H9 (cell line): ENCODE measurements at regions not wholly inside any gene's neighbourhood (a gene's known extent, or its start where the extent isn't known, plus 50 kb on each side); places are given as distances from the start of the nearest gene placed in this dataset.

Experiments
- DNase-seq: peaks from one replicate; pipeline ENCODE4 v3.0.0-alpha.2; 2017
- H2AFZ ChIP-seq: one replicate; pipeline ENCODE4 v1.6.1; 2013; ENCODE audit warnings: mild to moderate bottlenecking, low read length, control low read depth, moderate library complexity
- H2AK5ac ChIP-seq: 2 replicates; pipeline ENCODE4 v1.6.1; 2013; ENCODE audit warnings: low read length, control low read depth, mixed read lengths; ENCODE audit not compliant: insufficient read length
- H2BK120ac ChIP-seq: one replicate; pipeline ENCODE4 v1.6.1; 2013; ENCODE audit warnings: low read depth, mild to moderate bottlenecking, low read length, control low read depth, inconsistent platforms; ENCODE audit not compliant: poor library complexity, severe bottlenecking
- H2BK12ac ChIP-seq: 2 replicates; pipeline ENCODE4 v1.6.1; 2013; ENCODE audit warnings: low read length, control low read depth, mixed read lengths, low read depth; ENCODE audit not compliant: insufficient read length
- H2BK15ac ChIP-seq: 2 replicates; pipeline ENCODE4 v1.6.1; 2013; ENCODE audit warnings: low read depth, low read length, control low read depth
- H2BK20ac ChIP-seq: one replicate; pipeline ENCODE4 v1.6.1; 2013; ENCODE audit warnings: low read depth, mild to moderate bottlenecking, low read length, control low read depth, inconsistent platforms; ENCODE audit not compliant: poor library complexity, severe bottlenecking
- H2BK5ac ChIP-seq: 2 replicates; pipeline ENCODE4 v1.6.1; 2013; ENCODE audit warnings: low read length, control low read depth, mixed read lengths; ENCODE audit not compliant: insufficient read length
- H3K14ac ChIP-seq: 2 replicates; pipeline ENCODE4 v1.6.1; 2013; ENCODE audit warnings: low read length, control low read depth; ENCODE audit not compliant: insufficient read depth
- H3K18ac ChIP-seq: 2 replicates; pipeline ENCODE4 v1.6.1; 2013; ENCODE audit warnings: low read depth, mild to moderate bottlenecking, mixed read lengths, low read length, control low read depth; ENCODE audit not compliant: insufficient read length
- H3K23ac ChIP-seq: 2 replicates; pipeline ENCODE4 v1.6.1; 2013; ENCODE audit warnings: low read length, control low read depth, mixed read lengths, low read depth; ENCODE audit not compliant: insufficient read length
- H3K23me2 ChIP-seq: 2 replicates; pipeline ENCODE4 v1.6.1; 2013; ENCODE audit warnings: low read depth, mild to moderate bottlenecking, mixed read lengths, low read length, control low read depth; ENCODE audit not compliant: insufficient read length, poor library complexity, severe bottlenecking
- H3K27ac ChIP-seq: 2 replicates; pipeline ENCODE4 v1.5.1; 2013; ENCODE audit warnings: low read length, control low read depth, mixed read lengths, low read depth; ENCODE audit not compliant: insufficient read length
- H3K27me3 ChIP-seq: 2 replicates; pipeline ENCODE4 v1.6.1; 2013; ENCODE audit warnings: low read length, control low read depth, inconsistent platforms; ENCODE audit not compliant: insufficient read depth
- H3K4ac ChIP-seq: 2 replicates; pipeline ENCODE4 v1.6.1; 2013; ENCODE audit warnings: low read depth, mild to moderate bottlenecking, control low read depth, inconsistent platforms, low read length, moderate library complexity
- H3K4me1 ChIP-seq: 2 replicates; pipeline ENCODE4 v1.6.1; 2013; ENCODE audit warnings: low read length, control low read depth, inconsistent platforms; ENCODE audit not compliant: insufficient read depth
- H3K4me2 ChIP-seq: 2 replicates; pipeline ENCODE4 v1.6.1; 2013; ENCODE audit warnings: low read length, control low read depth, mixed read lengths; ENCODE audit not compliant: insufficient read length, insufficient read depth
- H3K56ac ChIP-seq: 2 replicates; pipeline ENCODE4 v1.6.1; 2013; ENCODE audit warnings: low read depth, mild to moderate bottlenecking, mixed read lengths, low read length, control low read depth; ENCODE audit not compliant: insufficient read length
- H3K79me1 ChIP-seq: 2 replicates; pipeline ENCODE4 v1.6.1; 2013; ENCODE audit warnings: low read depth, mild to moderate bottlenecking, moderate library complexity, low read length, control low read depth, inconsistent platforms; ENCODE audit not compliant: insufficient read depth, poor library complexity, severe bottlenecking
- H3K79me2 ChIP-seq: 2 replicates; pipeline ENCODE4 v1.6.1; 2013; ENCODE audit warnings: low read length, control low read depth, inconsistent platforms; ENCODE audit not compliant: insufficient read depth
- H3K9ac ChIP-seq: 2 replicates; pipeline ENCODE4 v1.6.1; 2013; ENCODE audit warnings: low read length, control low read depth, mixed read lengths; ENCODE audit not compliant: insufficient read length; ENCODE audit errors: extremely low read depth
- H3K9me3 ChIP-seq: one replicate; pipeline ENCODE4 v1.6.1; 2013; ENCODE audit warnings: low read depth, low read length, inconsistent platforms; ENCODE audit not compliant: control insufficient read depth
- H3T11ph ChIP-seq: one replicate; pipeline ENCODE4 v1.6.1; 2013; ENCODE audit warnings: mild to moderate bottlenecking, low read length, control low read depth, inconsistent platforms
- H4K20me1 ChIP-seq: one replicate; pipeline ENCODE4 v1.6.1; 2013; ENCODE audit not compliant: control insufficient read depth, insufficient read length, insufficient read depth
- H4K5ac ChIP-seq: 2 replicates; pipeline ENCODE4 v1.6.1; 2013; ENCODE audit warnings: low read depth, mild to moderate bottlenecking, mixed read lengths, low read length, control low read depth; ENCODE audit not compliant: insufficient read length
- H4K8ac ChIP-seq: replicated peaks from 2 replicates; pipeline ENCODE4 v1.6.1; 2013; ENCODE audit warnings: low read length, control low read depth, mixed read lengths, low read depth; ENCODE audit not compliant: insufficient read length
- H4K91ac ChIP-seq: 2 replicates; pipeline ENCODE4 v1.6.1; 2013; ENCODE audit warnings: low read depth, mild to moderate bottlenecking, moderate library complexity, mixed read lengths, low read length, control low read depth; ENCODE audit not compliant: insufficient read length
- H3K27ac Mint-ChIP-seq, 3 experiments: 2 replicates in 2 of 3; 3 replicates in 1 of 3; pipeline ENCODE4 v1.8.0; 2020 to 2021; ENCODE audit warnings: mixed read lengths in 3 of 3, mild to moderate bottlenecking in 1 of 3, moderate library complexity in 1 of 3
- H3K27me3 Mint-ChIP-seq: 2 replicates; pipeline ENCODE4 v1.8.0; 2021; ENCODE audit warnings: low read depth, mild to moderate bottlenecking, moderate library complexity, mixed read lengths
- H3K36me3 Mint-ChIP-seq, 3 experiments: 2 replicates in 2 of 3; 3 replicates in 1 of 3; pipeline ENCODE4 v1.8.0; 2020 to 2021; ENCODE audit warnings: low read depth in 3 of 3, mixed read lengths in 3 of 3; ENCODE audit not compliant: insufficient read depth in 1 of 3
- H3K4me1 Mint-ChIP-seq, 2 experiments: 2 replicates each; pipeline ENCODE4 v1.8.0; 2020; ENCODE audit warnings: mixed read lengths in 2 of 2
- H3K4me3 Mint-ChIP-seq, 2 experiments: 2 replicates in 1 of 2; 3 replicates in 1 of 2; pipeline ENCODE4 v1.8.0; 2020 to 2021; ENCODE audit warnings: mild to moderate bottlenecking in 2 of 2, mixed read lengths in 2 of 2, moderate library complexity in 1 of 2
- H3K9me3 Mint-ChIP-seq, 2 experiments: 2 replicates in 1 of 2; 3 replicates in 1 of 2; pipeline ENCODE4 v1.8.0; 2020; ENCODE audit warnings: mild to moderate bottlenecking in 2 of 2, mixed read lengths in 2 of 2, moderate library complexity in 1 of 2
- WGBS: extraction: QIAGEN DNeasy Blood & Tissue Kit; methylation state at CpG from one replicate; pipeline ENCODE4 v1.1.7; 2013; ENCODE audit warnings: missing lambda C conversion rate, low lambda C conversion rate, mixed read lengths; ENCODE audit not compliant: insufficient read length; ENCODE audit errors: extremely low coverage; 5-methylcytosine and 5-hydroxymethylcytosine counted together
- TF ChIP-seq, protein P1 (sequence below): fragments of 200-600 bp; sonication (generic); conservative IDR thresholded peaks from 3 replicates; pipeline ENCODE4 v1.8.0; 2021; ENCODE audit warnings: antibody characterized with exemption, mild to moderate bottlenecking

DNA sequence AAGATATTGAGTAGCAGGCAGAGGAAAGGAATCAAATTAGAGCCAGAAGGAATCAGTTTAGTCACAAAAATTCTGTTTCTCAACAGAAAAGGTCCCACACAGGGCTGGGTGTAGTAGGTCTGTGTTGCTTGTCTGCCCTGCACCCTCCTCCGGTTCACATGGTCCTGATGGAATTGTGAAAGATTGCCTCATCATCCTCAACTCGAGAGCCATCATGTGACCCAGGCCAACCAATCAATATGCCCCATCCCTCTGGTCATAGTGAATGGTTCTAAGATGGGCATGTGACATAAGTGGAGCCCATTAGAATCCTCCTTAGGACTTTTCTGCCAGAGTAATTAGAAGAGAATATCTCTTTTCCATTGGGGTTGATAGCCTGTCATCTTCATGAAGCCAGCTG, 56.7 kb upstream of the RAD23B start:
- Histone ChIP-seq H3K56ac (no peak overlapping the region), H3K4me1 (peaks cover 9% of the 10 kb centered on the region), H4K5ac (no peak overlapping the region), H2BK5ac (no peak overlapping the region), H3K23ac (no peak overlapping the region), H3K4me2 (no peak overlapping the region), H3K14ac (no peak overlapping the region), H4K91ac (no peak overlapping the region), H4K8ac (no peak overlapping the region), H2BK15ac (no peak overlapping the region), H3K79me2 (no peaks in the 10 kb centered on the region), H3K9me3 (no peaks in the 10 kb centered on the region), H2AFZ (no peak overlapping the region), H2AK5ac (no peak overlapping the region), H2BK20ac (no peak overlapping the region), H4K20me1 (no peaks in the 10 kb centered on the region), H3K18ac (no peak overlapping the region), H3K27me3 (no peaks in the 10 kb centered on the region), H3K79me1 (no peaks in the 10 kb centered on the region), H3K27ac (no peak overlapping the region), H3T11ph (no peak overlapping the region), H2BK12ac (no peak overlapping the region), H3K23me2 (no peaks in the 10 kb centered on the region), H3K4ac (no peak overlapping the region), H3K9ac (no peak overlapping the region), H2BK120ac (no peak overlapping the region)
- WGBS: no CpG with 5 or more reads among the region's 2 CpGs
- H3K4me3 Mint-ChIP-seq: no peak overlapping the region
- H3K27ac Mint-ChIP-seq: no peak overlapping the region
- no peak for DNase-seq
- no peaks in the 10 kb centered on the region for H3K36me3 Mint-ChIP-seq
- H3K9me3 Mint-ChIP-seq: no peaks in the 10 kb centered on the region
- TF ChIP-seq, protein P1, sequence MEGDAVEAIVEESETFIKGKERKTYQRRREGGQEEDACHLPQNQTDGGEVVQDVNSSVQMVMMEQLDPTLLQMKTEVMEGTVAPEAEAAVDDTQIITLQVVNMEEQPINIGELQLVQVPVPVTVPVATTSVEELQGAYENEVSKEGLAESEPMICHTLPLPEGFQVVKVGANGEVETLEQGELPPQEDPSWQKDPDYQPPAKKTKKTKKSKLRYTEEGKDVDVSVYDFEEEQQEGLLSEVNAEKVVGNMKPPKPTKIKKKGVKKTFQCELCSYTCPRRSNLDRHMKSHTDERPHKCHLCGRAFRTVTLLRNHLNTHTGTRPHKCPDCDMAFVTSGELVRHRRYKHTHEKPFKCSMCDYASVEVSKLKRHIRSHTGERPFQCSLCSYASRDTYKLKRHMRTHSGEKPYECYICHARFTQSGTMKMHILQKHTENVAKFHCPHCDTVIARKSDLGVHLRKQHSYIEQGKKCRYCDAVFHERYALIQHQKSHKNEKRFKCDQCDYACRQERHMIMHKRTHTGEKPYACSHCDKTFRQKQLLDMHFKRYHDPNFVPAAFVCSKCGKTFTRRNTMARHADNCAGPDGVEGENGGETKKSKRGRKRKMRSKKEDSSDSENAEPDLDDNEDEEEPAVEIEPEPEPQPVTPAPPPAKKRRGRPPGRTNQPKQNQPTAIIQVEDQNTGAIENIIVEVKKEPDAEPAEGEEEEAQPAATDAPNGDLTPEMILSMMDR: no peak
- H3K27me3 Mint-ChIP-seq: no peaks in the 10 kb centered on the region; the same call in 1 of the 2 replicates
- H3K4me1 Mint-ChIP-seq: peaks cover 25 to 27% of the 10 kb centered on the region in 2 experiments
